Peyer's patch (tissue), 4 donors: ENCODE measurements at regions not wholly inside any gene's neighbourhood (a gene's known extent, or its start where the extent isn't known, plus 50 kb on each side); places are given as distances from the start of the nearest gene placed in this dataset.
"Not testable (repeated sequence)": the region's sequence is repeated elsewhere in the genome, so short reads cannot be mapped to it uniquely, and the experiment has no call there.

ENCODE experiments used
- DNase-seq, 3 donors: peaks; one replicate each; pipeline ENCODE4 v3.0.0-alpha.2; 2017 to 2019
- H3K27ac ChIP-seq, 4 donors: fragments of 200-600 bp; sonication (generic); one replicate each; pipeline ENCODE4 v1.5.1; 2016 to 2019
- H3K27me3 ChIP-seq, 2 donors: fragments of 200-600 bp; sonication (generic); one replicate each; pipeline ENCODE4 v1.5.1; 2019
- H3K36me3 ChIP-seq, 3 donors: fragments of 200-600 bp; sonication (generic); one replicate each; pipeline ENCODE4 v1.5.1; 2016 to 2019
- H3K4me1 ChIP-seq, 4 donors: fragments of 200-600 bp; sonication (generic); one replicate each; pipeline ENCODE4 v1.5.1; 2016 to 2019
- H3K4me3 ChIP-seq, 4 donors: fragments of 200-600 bp; sonication (generic); 1 replicate in 3 of 4; 2 replicates in 1 of 4; pipeline ENCODE4 v1.5.1; 2016 to 2019; ENCODE audit warnings: mild to moderate bottlenecking in 1 of 4
- H3K9me3 ChIP-seq, 4 donors: fragments of 200-600 bp; sonication (generic); one replicate each; pipeline ENCODE4 v1.5.1; 2016 to 2019; ENCODE audit warnings: mild to moderate bottlenecking in 1 of 4
- CTCF ChIP-seq, 6 experiments: fragments of 450-650 bp in 4 of 6; fragments of 200-600 bp in 2 of 6; sonication (generic) in 1 of 6; IDR thresholded peaks; one replicate each; pipeline ENCODE4 v1.5.1; 2017 to 2019; ENCODE audit warnings: antibody characterized with exemption in 6 of 6, mild to moderate bottlenecking in 3 of 6, moderate library complexity in 1 of 6
- POLR2A ChIP-seq, 2 donors: fragments of 450-650 bp; IDR thresholded peaks; one replicate each; pipeline ENCODE4 v1.5.1; 2017; ENCODE audit warnings: antibody characterized with exemption in 2 of 2, mild to moderate bottlenecking in 2 of 2, moderate library complexity in 2 of 2

- Histone ChIP-seq H3K9me3 (no peaks in the 10 kb centered on the region), H3K27me3 (no peaks in the 10 kb centered on the region), H3K27ac (no peak overlapping the region), H3K36me3 (no peaks in the 10 kb centered on the region), H3K4me3 (no peak overlapping the region), H3K4me1 (no peaks in the 10 kb centered on the region)
- TF ChIP-seq CTCF (IDR thresholded peaks at IDR 0.05) (no peak), POLR2A (IDR thresholded peaks at IDR 0.05) (no peak)
- DNase-seq: no peak
These were observed 694.9 kb downstream of the NTRK3 start for GRCh38 chr15:87561641-87562040.

DNA sequence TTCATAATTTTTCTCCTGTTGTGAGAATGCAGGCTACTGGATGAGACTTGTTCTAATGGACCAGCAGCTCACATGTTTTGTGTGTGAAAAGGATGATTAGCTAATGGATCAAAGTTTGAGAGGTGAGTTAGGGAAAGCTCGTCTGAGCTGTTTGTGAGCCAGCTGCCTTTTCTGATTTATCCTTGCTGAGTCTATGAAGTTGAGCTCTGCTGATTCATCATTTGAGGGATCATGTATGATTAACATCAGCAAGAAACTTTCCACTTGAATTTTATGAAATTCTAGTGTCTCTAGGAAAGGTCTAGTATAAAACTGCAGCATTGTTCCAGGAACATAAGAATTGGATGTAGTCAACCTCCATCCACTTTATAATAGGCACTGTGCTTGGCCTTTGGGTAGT, 698.7 kb downstream of the NTRK3 start:
- Histone ChIP-seq H3K4me1 (no peaks in the 10 kb centered on the region), H3K36me3 (no peaks in the 10 kb centered on the region), H3K27ac (no peak overlapping the region), H3K4me3 (no peak overlapping the region), H3K27me3 (no peaks in the 10 kb centered on the region), H3K9me3 (no peaks in the 10 kb centered on the region)
- TF ChIP-seq POLR2A (IDR thresholded peaks at IDR 0.05) (no peak), CTCF (IDR thresholded peaks at IDR 0.05) (no peak)
- no peak for DNase-seq

DNA sequence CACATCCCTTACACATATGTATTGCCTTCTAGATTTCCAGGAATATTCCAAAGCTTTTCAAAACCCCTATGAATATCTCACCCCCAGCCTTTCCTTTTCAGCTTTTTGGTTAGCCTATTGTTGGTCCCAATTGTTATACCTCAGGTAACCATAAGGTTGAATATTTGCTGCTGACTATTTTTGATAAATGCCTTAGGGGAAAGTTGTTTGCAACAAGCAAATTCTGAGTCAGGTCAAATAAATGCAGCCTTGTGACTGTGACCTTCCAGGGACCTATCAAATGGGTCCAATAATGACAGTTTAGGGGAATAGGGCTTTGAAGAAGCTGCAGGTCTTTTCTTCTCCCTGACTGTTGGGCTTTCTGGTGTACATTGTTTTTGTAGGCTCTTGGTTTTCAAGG, 699.7 kb downstream of the NTRK3 start:
- no peak overlapping the region for H3K27ac ChIP-seq
- DNase-seq: no peak
- H3K9me3 ChIP-seq: no peaks in the 10 kb centered on the region
- no peaks in the 10 kb centered on the region for H3K4me1 ChIP-seq
- H3K27me3 ChIP-seq: no peaks in the 10 kb centered on the region
- H3K36me3 ChIP-seq: no peaks in the 10 kb centered on the region
- no peak overlapping the region for H3K4me3 ChIP-seq
- TF ChIP-seq POLR2A (IDR thresholded peaks at IDR 0.05): no peak
- TF ChIP-seq CTCF (IDR thresholded peaks at IDR 0.05): no peak

- no peak overlapping the region for H3K4me3 ChIP-seq
- no peaks in the 10 kb centered on the region for H3K4me1 ChIP-seq
- TF ChIP-seq CTCF (IDR thresholded peaks at IDR 0.05) (no peak), POLR2A (IDR thresholded peaks at IDR 0.05) (no peak)
- no peaks in the 10 kb centered on the region for H3K36me3 ChIP-seq
- H3K27me3 ChIP-seq: no peaks in the 10 kb centered on the region
- DNase-seq: no peak
- no peaks in the 10 kb centered on the region for H3K9me3 ChIP-seq
- no peak overlapping the region for H3K27ac ChIP-seq
These were observed 706.7 kb downstream of the NTRK3 start for GRCh38 chr15:87549860-87550259.

GRCh38 chr15:87549296-87549695, 707.2 kb downstream of the NTRK3 start:
- no peaks in the 10 kb centered on the region for H3K27me3 ChIP-seq
- TF ChIP-seq POLR2A (IDR thresholded peaks at IDR 0.05): no peak
- no peak for TF ChIP-seq CTCF (IDR thresholded peaks at IDR 0.05)
- H3K4me1 ChIP-seq: no peaks in the 10 kb centered on the region
- no peak overlapping the region for H3K27ac ChIP-seq
- no peak for DNase-seq
- H3K36me3 ChIP-seq: no peaks in the 10 kb centered on the region
- H3K9me3 ChIP-seq: no peaks in the 10 kb centered on the region
- no peak overlapping the region for H3K4me3 ChIP-seq

DNA sequence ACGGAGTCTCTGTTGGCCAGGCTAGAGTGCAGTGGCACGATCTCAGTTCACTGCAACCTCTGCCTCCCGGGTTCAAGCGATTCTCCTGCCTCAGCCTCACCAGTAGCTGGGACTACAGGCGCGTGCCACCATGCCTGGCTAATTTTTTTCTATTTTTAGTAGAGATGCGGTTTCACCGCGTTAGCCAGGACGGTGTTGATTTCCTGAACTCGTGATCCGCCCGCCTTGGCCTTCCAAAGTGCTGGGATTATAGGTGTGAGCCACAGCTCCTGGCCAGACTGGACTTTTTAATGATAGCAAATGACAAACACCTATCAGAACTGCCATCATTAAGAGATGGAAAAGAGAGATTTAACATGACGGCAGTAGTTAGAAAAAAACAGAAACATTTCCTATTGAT, 707.9 kb downstream of the NTRK3 start:
- H3K4me3 ChIP-seq, DNase-seq, H3K27ac ChIP-seq, H3K27me3 ChIP-seq, H3K9me3 ChIP-seq, H3K36me3 ChIP-seq, H3K4me1 ChIP-seq: not testable (repeated sequence)
